ENCODE measurements at regions not wholly inside any gene's neighbourhood (a gene's known extent, or its start where the extent isn't known, plus 50 kb on each side); places are given as distances from the start of the nearest gene placed in this dataset.

GRCh38 chr2:94939349-94939748 is 68.1 kb downstream of the TEKT4 start:
- DNase-seq = no peak

GRCh38 chr2:94947097-94948016 is 76.1 kb downstream of the TEKT4 start:
- no peak for DNase-seq

- no peak for DNase-seq
Measured at GRCh38 chr2:94955702-94956101, 69.8 kb upstream of the MAL start.

- DNase-seq = peak; percentile 37
Measured at GRCh38 chr2:94956797-94957391, 68.6 kb upstream of the MAL start.

GRCh38 chr2:94958245-94958644 is 67.3 kb upstream of the MAL start:
- DNase-seq = no peak

GRCh38 chr2:94960266-94960665 is 65.2 kb upstream of the MAL start:
- DNase-seq = no peak

- no peak for DNase-seq
Measured at GRCh38 chr2:94960751-94961150, 64.8 kb upstream of the MAL start.

- no peak for DNase-seq
Measured at GRCh38 chr2:94964193-94964592, 61.3 kb upstream of the MAL start.

GRCh38 chr2:94966689-94967088 is 58.8 kb upstream of the MAL start:
- DNase-seq = no peak

GRCh38 chr2:94970353-94970752 is 55.2 kb upstream of the MAL start:
- no peak for DNase-seq
